ENCODE measurements at regions not wholly inside any gene's neighbourhood (a gene's known extent, or its start where the extent isn't known, plus 50 kb on each side); places are given as distances from the start of the nearest gene placed in this dataset.
"Not testable (repeated sequence)": the region's sequence is repeated elsewhere in the genome, so short reads cannot be mapped to it uniquely, and the experiment has no call there.

GRCh38 chr10:81541517-81541916 lies 333.5 kb upstream of the NRG3 start:
- in situ Hi-C loops (cut with MboI; ENCODE audit: low sequenced_read_pairs) = no loop called here

GRCh38 chr10:81546243-81546642 lies 328.8 kb upstream of the NRG3 start:
- in situ Hi-C loops (cut with MboI; ENCODE audit: low sequenced_read_pairs) = no loop called here

GRCh38 chr10:81548160-81548559 lies 326.8 kb upstream of the NRG3 start:
- in situ Hi-C loops (cut with MboI; ENCODE audit: low sequenced_read_pairs) = no loop called here

GRCh38 chr10:81564143-81564542 lies 310.9 kb upstream of the NRG3 start:
- in situ Hi-C loops (cut with MboI; ENCODE audit: low sequenced_read_pairs) = no loop called here

- in situ Hi-C loops (cut with MboI; ENCODE audit: low sequenced_read_pairs) = no loop called here
These were observed 305.5 kb upstream of the NRG3 start for GRCh38 chr10:81569488-81569887.

- in situ Hi-C loops (cut with MboI; ENCODE audit: low sequenced_read_pairs) = no loop called here
These were observed 304.6 kb upstream of the NRG3 start for GRCh38 chr10:81570349-81570748.

GRCh38 chr10:81570878-81571794 lies 303.9 kb upstream of the NRG3 start:
- in situ Hi-C loops (cut with MboI; ENCODE audit: low sequenced_read_pairs) = no loop called here

GRCh38 chr10:81575036-81575435 lies 300.0 kb upstream of the NRG3 start:
- in situ Hi-C loops (cut with MboI; ENCODE audit: low sequenced_read_pairs) = no loop called here

- in situ Hi-C loops (cut with MboI; ENCODE audit: low sequenced_read_pairs) = no loop called here
These were observed 298.7 kb upstream of the NRG3 start for GRCh38 chr10:81576336-81576735.

GRCh38 chr10:81594991-81595390 lies 280.0 kb upstream of the NRG3 start:
- in situ Hi-C loops (cut with MboI; ENCODE audit: low sequenced_read_pairs) = no loop called here

- in situ Hi-C loops (cut with MboI; ENCODE audit: low sequenced_read_pairs) = no loop called here
These were observed 274.8 kb upstream of the NRG3 start for GRCh38 chr10:81600185-81600584.

GRCh38 chr10:81603106-81603620 lies 271.8 kb upstream of the NRG3 start:
- in situ Hi-C loops (cut with MboI; ENCODE audit: low sequenced_read_pairs) = no loop called here

GRCh38 chr10:81644485-81644884 lies 230.5 kb upstream of the NRG3 start:
- in situ Hi-C loops (cut with MboI; ENCODE audit: low sequenced_read_pairs) = not testable (repeated sequence)

- in situ Hi-C loops (cut with MboI; ENCODE audit: low sequenced_read_pairs) = no loop called here
These were observed 219.0 kb upstream of the NRG3 start for GRCh38 chr10:81655986-81656385.

- in situ Hi-C loops (cut with MboI; ENCODE audit: low sequenced_read_pairs) = no loop called here
These were observed 212.2 kb upstream of the NRG3 start for GRCh38 chr10:81662837-81663236.

- in situ Hi-C loops (cut with MboI; ENCODE audit: low sequenced_read_pairs) = not testable (repeated sequence)
These were observed 210.2 kb upstream of the NRG3 start for GRCh38 chr10:81664800-81665199.

- in situ Hi-C loops (cut with MboI; ENCODE audit: low sequenced_read_pairs) = no loop called here
These were observed 200.1 kb upstream of the NRG3 start for GRCh38 chr10:81674941-81675340.

- in situ Hi-C loops (cut with MboI; ENCODE audit: low sequenced_read_pairs) = no loop called here
These were observed 195.7 kb upstream of the NRG3 start for GRCh38 chr10:81679291-81679690.

GRCh38 chr10:81680359-81680758 lies 194.6 kb upstream of the NRG3 start:
- in situ Hi-C loops (cut with MboI; ENCODE audit: low sequenced_read_pairs) = no loop called here

GRCh38 chr10:81688459-81688858 lies 186.5 kb upstream of the NRG3 start:
- in situ Hi-C loops (cut with MboI; ENCODE audit: low sequenced_read_pairs) = no loop called here

- in situ Hi-C loops (cut with MboI; ENCODE audit: low sequenced_read_pairs) = no loop called here
These were observed 178.2 kb upstream of the NRG3 start for GRCh38 chr10:81696609-81697388.

- in situ Hi-C loops (cut with MboI; ENCODE audit: low sequenced_read_pairs) = no loop called here
These were observed 170.4 kb upstream of the NRG3 start for GRCh38 chr10:81704596-81704995.
